WI38 (cell line): ENCODE measurements at regions not wholly inside any gene's neighbourhood (a gene's known extent, or its start where the extent isn't known, plus 50 kb on each side); places are given as distances from the start of the nearest gene placed in this dataset.
"Not testable (repeated sequence)": the region's sequence is repeated elsewhere in the genome, so short reads cannot be mapped to it uniquely, and the experiment has no call there.

Experiments
- H3K4me3 ChIP-seq: 2 replicates; pipeline ENCODE4 v1.5.1; 2011; ENCODE audit warnings: low read depth, mild to moderate bottlenecking, control low read depth, low read length
- TF ChIP-seq, protein P1 (sequence below): IDR thresholded peaks from 2 replicates; pipeline ENCODE4 v1.5.1; 2012; ENCODE audit warnings: low read depth, mild to moderate bottlenecking, control low read depth, low read length

DNA sequence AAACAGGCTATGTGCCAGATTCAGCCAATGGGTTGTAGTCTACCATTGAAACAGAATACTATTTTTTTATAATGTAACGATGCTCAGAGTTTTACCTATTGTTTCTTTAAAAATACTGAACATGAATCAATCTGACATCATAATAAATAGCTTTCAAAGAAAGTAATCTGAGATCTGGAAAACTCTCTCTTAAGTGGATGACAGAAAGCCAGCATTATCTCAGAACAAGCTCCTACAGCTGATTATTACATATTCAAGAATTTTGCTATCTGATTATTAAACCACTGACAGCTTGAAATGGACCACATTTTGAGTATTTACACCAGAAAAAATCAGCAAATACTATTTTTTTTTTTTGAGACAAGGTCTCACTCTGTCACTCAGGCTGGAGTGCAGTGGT lies 484.2 kb upstream of the SOX9 start:
- TF ChIP-seq, protein P1, sequence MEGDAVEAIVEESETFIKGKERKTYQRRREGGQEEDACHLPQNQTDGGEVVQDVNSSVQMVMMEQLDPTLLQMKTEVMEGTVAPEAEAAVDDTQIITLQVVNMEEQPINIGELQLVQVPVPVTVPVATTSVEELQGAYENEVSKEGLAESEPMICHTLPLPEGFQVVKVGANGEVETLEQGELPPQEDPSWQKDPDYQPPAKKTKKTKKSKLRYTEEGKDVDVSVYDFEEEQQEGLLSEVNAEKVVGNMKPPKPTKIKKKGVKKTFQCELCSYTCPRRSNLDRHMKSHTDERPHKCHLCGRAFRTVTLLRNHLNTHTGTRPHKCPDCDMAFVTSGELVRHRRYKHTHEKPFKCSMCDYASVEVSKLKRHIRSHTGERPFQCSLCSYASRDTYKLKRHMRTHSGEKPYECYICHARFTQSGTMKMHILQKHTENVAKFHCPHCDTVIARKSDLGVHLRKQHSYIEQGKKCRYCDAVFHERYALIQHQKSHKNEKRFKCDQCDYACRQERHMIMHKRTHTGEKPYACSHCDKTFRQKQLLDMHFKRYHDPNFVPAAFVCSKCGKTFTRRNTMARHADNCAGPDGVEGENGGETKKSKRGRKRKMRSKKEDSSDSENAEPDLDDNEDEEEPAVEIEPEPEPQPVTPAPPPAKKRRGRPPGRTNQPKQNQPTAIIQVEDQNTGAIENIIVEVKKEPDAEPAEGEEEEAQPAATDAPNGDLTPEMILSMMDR: no peak
- no peak overlapping the region for H3K4me3 ChIP-seq

DNA sequence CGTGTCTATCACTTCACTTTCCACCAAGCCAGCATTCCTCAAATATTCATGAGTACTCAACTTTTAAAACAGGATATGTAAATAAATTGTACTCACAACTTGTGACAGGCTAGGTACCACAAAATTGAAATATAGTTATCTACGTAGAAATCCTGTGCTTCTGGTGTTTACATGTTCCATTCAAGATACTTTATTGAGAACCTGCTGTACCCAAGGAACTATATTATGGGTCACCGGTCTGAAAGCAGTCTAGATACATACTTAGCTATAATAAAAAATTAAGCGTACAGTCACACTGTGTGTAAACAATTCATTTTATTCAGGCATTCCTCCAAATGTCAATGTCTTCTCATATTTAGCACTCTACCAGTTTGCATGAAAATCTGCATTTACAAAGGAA lies 482.2 kb upstream of the SOX9 start:
- TF ChIP-seq, protein P1: no peak
- no peak overlapping the region for H3K4me3 ChIP-seq

DNA sequence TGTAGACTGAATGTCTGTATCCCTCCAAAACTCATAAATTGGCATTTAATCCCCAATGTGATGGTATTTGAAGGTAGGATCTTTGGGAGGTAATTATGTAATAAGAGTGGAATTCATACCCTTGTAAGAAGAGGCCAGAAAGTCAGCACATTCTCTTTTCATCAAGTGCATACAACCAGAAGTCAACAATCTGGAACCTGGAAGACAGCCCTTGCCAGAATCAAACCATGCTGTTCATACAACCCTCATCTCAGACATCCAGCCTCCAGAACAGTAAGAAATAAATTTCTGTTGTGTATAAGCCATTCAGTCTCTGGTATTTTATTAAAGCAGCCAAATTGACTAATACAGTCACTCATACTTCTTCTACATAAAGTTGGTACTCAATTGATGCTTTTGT lies 481.0 kb upstream of the SOX9 start:
- H3K4me3 ChIP-seq: no peak overlapping the region
- TF ChIP-seq, protein P1: no peak

DNA sequence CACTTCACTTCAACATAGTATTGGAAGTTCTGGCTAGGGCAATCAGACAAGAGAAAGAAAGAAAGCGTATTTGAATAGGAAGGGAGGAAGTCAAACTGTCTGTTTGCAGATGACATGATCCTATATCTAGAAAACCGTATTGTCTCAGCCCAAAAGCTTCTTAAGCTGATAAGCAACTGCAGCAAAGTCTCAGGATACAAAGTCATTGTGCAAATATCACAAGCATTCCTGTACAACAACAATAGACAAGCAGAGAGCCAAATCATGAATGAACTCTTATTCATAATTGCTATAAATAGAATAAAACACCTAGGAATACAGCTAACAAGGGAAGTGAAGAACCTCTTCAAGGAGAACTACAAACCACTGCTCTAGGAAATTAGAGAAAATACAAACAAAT lies 473.9 kb upstream of the SOX9 start:
- H3K4me3 ChIP-seq: not testable (repeated sequence)

DNA sequence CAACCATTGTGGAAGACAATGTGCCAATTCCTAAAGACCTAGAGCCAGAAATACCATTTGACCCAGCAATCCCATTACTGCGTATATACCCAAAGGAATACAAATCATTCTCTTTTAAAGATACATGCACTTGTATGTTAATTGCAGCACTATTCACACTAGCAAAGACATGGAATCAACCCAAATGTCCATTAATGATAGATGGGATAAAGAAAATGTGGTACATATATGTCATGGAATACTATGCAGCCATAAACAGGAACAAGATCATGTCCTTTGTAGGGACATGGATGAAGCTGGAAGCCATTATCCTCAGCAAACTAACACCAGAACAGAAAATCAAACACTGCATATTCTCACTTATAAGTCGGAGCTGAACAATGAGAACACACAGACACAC lies 472.5 kb upstream of the SOX9 start:
- not testable (repeated sequence) for H3K4me3 ChIP-seq

DNA sequence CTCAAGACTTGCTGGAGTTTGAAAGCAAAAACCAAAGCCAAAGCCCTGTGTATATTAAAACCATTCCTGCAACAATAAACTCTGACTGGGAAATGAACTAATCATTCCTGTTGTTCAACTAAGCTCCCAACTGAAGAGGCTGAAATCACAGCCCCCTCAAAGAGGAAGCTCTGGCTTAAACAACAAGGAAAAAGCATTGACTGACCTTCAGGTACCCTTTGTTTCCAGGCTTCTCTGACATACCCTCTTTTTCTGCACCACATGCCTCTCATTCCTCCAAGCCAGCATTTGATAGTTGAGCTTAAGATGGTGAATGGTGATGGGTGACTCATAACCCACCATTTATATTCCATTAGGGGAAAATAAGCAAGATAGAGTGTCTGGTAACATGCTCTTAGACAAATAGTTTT lies 470.9 kb upstream of the SOX9 start:
- TF ChIP-seq, protein P1: no peak
- no peak overlapping the region for H3K4me3 ChIP-seq

DNA sequence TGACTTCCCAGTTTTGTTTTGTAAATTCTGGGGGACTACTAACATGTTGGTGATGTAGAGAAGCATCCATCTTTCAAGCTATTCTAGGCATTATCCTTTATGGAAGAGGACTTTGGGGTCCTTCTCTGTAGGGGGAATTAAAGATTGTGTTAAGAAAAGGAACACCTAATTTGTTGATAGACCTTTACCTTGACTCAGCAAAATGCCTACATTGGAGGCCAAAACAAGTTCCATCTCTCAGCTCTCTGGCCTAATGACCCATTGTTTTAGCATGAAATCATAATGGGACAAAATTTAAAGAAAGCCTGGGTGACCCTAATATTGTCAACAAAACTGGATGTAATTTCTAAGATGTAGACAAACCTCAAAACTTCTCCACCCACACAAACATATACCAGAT lies 465.3 kb upstream of the SOX9 start:
- no peak overlapping the region for H3K4me3 ChIP-seq
- TF ChIP-seq, protein P1: no peak

DNA sequence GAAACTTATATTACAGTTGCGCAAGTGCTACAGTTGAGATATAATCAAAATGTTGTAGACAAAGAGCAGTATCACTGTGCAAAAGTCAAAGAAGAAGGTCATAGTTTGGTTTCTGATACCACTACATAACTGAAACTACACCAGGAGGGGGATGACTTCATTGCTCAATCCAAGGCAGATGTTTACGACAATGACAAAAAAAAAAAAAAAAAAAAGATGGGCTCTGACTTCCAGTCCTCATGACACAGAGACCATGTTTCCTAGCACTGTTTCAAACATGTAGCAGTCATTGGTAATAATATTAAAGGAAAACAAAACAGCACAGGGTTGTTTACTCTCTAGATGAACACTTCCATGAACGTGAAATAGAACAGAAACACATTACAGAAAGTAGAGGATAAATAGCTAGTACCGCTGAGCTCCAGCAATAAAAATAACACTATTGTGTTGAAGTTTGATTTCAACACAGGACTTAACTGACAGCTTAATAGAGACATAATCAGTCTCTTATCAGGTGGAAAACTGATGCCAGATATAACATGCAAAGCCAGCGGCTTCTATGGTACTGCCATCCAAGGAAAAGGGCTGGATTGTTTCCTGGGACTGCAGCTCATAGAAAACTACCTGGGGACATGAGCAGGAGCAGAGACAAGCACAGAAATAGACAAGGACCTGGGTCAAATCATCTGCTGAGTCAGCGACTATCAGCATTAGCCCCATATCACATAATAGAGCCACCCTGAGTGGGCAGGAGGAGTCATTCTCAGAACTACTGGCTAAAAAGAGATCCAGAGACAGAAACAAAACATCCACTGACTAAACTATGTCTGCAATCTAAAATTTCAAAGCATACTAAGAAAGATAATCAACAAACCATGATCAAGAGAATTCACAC lies 463.6 kb upstream of the SOX9 start:
- no peak overlapping the region for H3K4me3 ChIP-seq
- TF ChIP-seq, protein P1: no peak
